ENCODE measurements at regions not wholly inside any gene's neighbourhood (a gene's known extent, or its start where the extent isn't known, plus 50 kb on each side); places are given as distances from the start of the nearest gene placed in this dataset.

GRCh38 chr2:120549841-120550240 is 185.8 kb upstream of the GLI2 start:
- no peak overlapping the region for H3K4me2 ChIP-seq

More at GRCh38 chr2:120549841-120550240, 185.8 kb upstream of the GLI2 start:
- no peaks in the 10 kb centered on the region for H3K36me3 Mint-ChIP-seq (ENCODE audit: low read depth)
- no peaks in the 10 kb centered on the region; the same call in 2 of the 3 replicates for H3K9me3 Mint-ChIP-seq
- H3K4me1 Mint-ChIP-seq, result peaks cover 14% of the 10 kb centered on the region
- H3K27ac Mint-ChIP-seq, result no peak overlapping the region
- H3F3A ChIP-seq (replicated peaks; ENCODE audit: low read depth), result no peaks in the 10 kb centered on the region
- ATAC-seq (no peak), DNase-seq (ENCODE audit: low spot score) (no peak)
- no peaks in the 10 kb centered on the region for H3K79me2 ChIP-seq (replicated peaks; ENCODE audit: insufficient read depth)
- H3K27me3 ChIP-seq (ENCODE audit: insufficient read depth), result peaks cover 26% of the 10 kb centered on the region
- H3K4me1 ChIP-seq (ENCODE audit: insufficient read depth), result 0 out of 2 replicates have a peak, but pooled peaks cover 6% of the 10 kb centered on the region
- no peak overlapping the region for H3K4me3 ChIP-seq
- H2AFZ ChIP-seq, result no peak overlapping the region
- no peaks in the 10 kb centered on the region for H3K9me2 ChIP-seq (ENCODE audit: insufficient read depth)
- no peak overlapping the region for H3K27ac ChIP-seq (ENCODE audit: low read depth)
- TF ChIP-seq ZNF462 (CRISPR knock-in tag; IDR thresholded peaks at IDR 0.05) (no peak), REST (IDR thresholded peaks at IDR 0.05; ENCODE audit: unreplicated experiment) (no peak), ZNF331 (CRISPR knock-in tag; IDR thresholded peaks at IDR 0.05; ENCODE audit: low read depth) (no peak), NANOG (IDR thresholded peaks at IDR 0.05; ENCODE audit: borderline replicate concordance) (no peak), EZH2 (IDR thresholded peaks at IDR 0.05; ENCODE audit: low read depth, unreplicated experiment) (no peak), EZH2phosphoT487 (IDR thresholded peaks at IDR 0.05; ENCODE audit: unreplicated experiment) (no peak), STAT1 (IDR thresholded peaks at IDR 0.05; ENCODE audit: unreplicated experiment) (no peak), POLR2AphosphoS5 (IDR thresholded peaks at IDR 0.05; ENCODE audit: low read depth) (no peak), ZNF114 (CRISPR knock-in tag; IDR thresholded peaks at IDR 0.05) (no peak), ETS1 (IDR thresholded peaks at IDR 0.05) (no peak)
- H4K20me1 ChIP-seq (replicated peaks; ENCODE audit: insufficient read depth), result no peaks in the 10 kb centered on the region
- H3K27me3 Mint-ChIP-seq (ENCODE audit: insufficient read depth, low read depth, poor library complexity), result peaks cover 25% of the 10 kb centered on the region
- no peaks in the 10 kb centered on the region for H3K36me3 ChIP-seq (ENCODE audit: insufficient read depth)
- H3K4me3 Mint-ChIP-seq, result no peak overlapping the region
